ENCODE measurements at regions not wholly inside any gene's neighbourhood (a gene's known extent, or its start where the extent isn't known, plus 50 kb on each side); places are given as distances from the start of the nearest gene placed in this dataset.
"Not testable (repeated sequence)": the region's sequence is repeated elsewhere in the genome, so short reads cannot be mapped to it uniquely, and the experiment has no call there.

GRCh38 chr22:10753566-10753965 lies 4774.4 kb upstream of the OR11H1 start:
- TF ChIP-seq CTCF, POLR2AphosphoS5 (IDR thresholded peaks at IDR 0.05): not testable (repeated sequence)

All from prostate gland (tissue), 2 donors.